CD14-positive monocyte (primary cell): ENCODE measurements at regions not wholly inside any gene's neighbourhood (a gene's known extent, or its start where the extent isn't known, plus 50 kb on each side); places are given as distances from the start of the nearest gene placed in this dataset.

Source experiments
- DNase-seq, 3 donors: peaks; one replicate each; pipeline ENCODE4 v3.0.0-alpha.2; 2011 to 2022
- H2AFZ ChIP-seq: 2 replicates; pipeline ENCODE4 v1.6.0; 2012; ENCODE audit warnings: mild to moderate bottlenecking, low read depth, low read length, inconsistent platforms; ENCODE audit not compliant: insufficient read depth, poor library complexity, severe bottlenecking
- H3K27ac ChIP-seq, 2 donors: 1 replicate in 1 of 2; 2 replicates in 1 of 2; pipeline ENCODE4 v1.5.1; 2012 to 2013; ENCODE audit warnings: low read length in 2 of 2, control low read depth in 1 of 2, inconsistent platforms in 1 of 2, low read depth in 1 of 2, mild to moderate bottlenecking in 1 of 2
- H3K27me3 ChIP-seq, 2 donors: one replicate each; pipeline versions ENCODE4 v1.6.0 to v1.6.1; 2011 to 2013; ENCODE audit warnings: low read length in 2 of 2; ENCODE audit not compliant: control insufficient read depth in 2 of 2, insufficient read depth in 2 of 2
- H3K36me3 ChIP-seq, 2 donors: replicated peaks in 1 of 2; 1 replicate in 1 of 2; 2 replicates in 1 of 2; pipeline versions ENCODE4 v1.5.1 to v1.6.1; 2012 to 2013; ENCODE audit warnings: low read length in 2 of 2, control low read depth in 1 of 2, inconsistent platforms in 1 of 2, mild to moderate bottlenecking in 1 of 2; ENCODE audit not compliant: insufficient read depth in 2 of 2, control insufficient read depth in 1 of 2
- H3K4me1 ChIP-seq, 2 donors: 1 replicate in 1 of 2; 2 replicates in 1 of 2; pipeline versions ENCODE4 v1.5.1 to v1.6.1; 2012 to 2013; ENCODE audit warnings: low read length in 2 of 2, control low read depth in 1 of 2, inconsistent platforms in 1 of 2, mild to moderate bottlenecking in 1 of 2, moderate library complexity in 1 of 2; ENCODE audit not compliant: insufficient read depth in 2 of 2, control insufficient read depth in 1 of 2
- H3K4me2 ChIP-seq: replicated peaks from 2 replicates; pipeline ENCODE3; 2012; ENCODE audit warnings: low read length, moderate library complexity, mild to moderate bottlenecking; ENCODE audit not compliant: poor library complexity, severe bottlenecking; ENCODE audit errors: extremely low read depth
- H3K4me3 ChIP-seq, 3 experiments: fragments of 200-600 bp in 1 of 3; sonication (generic) in 1 of 3; replicated peaks in 1 of 3; 1 replicate in 2 of 3; 2 replicates in 1 of 3; pipeline ENCODE4 v1.5.1; 2011 to 2013; ENCODE audit warnings: low read length in 3 of 3, mild to moderate bottlenecking in 3 of 3, control low read depth in 2 of 3, low read depth in 2 of 3, inconsistent platforms in 1 of 3, moderate library complexity in 1 of 3
- H3K79me2 ChIP-seq: 2 replicates; pipeline ENCODE4 v1.6.0; 2012; ENCODE audit warnings: mild to moderate bottlenecking, control low read depth, inconsistent platforms, low read length, moderate library complexity; ENCODE audit not compliant: insufficient read depth
- H3K9ac ChIP-seq: 2 replicates; pipeline ENCODE4 v1.6.0; 2017; ENCODE audit warnings: low read length, mild to moderate bottlenecking; ENCODE audit not compliant: insufficient read depth, poor library complexity, severe bottlenecking
- H3K9me3 ChIP-seq, 2 donors: replicated peaks in 1 of 2; 1 replicate in 1 of 2; 2 replicates in 1 of 2; pipeline versions ENCODE4 v1.5.1 to v1.6.1; 2012 to 2013; ENCODE audit warnings: low read length in 2 of 2, control low read depth in 1 of 2; ENCODE audit not compliant: control insufficient read depth in 1 of 2, insufficient read depth in 1 of 2
- H4K20me1 ChIP-seq: 2 replicates; pipeline ENCODE4 v1.6.0; 2012; ENCODE audit warnings: mild to moderate bottlenecking, low read length, control low read depth, moderate library complexity; ENCODE audit not compliant: insufficient read depth
- H3K27ac Mint-ChIP-seq, 7 donors: one replicate each; pipeline ENCODE4 v1.8.0; 2020; ENCODE audit warnings: mild to moderate bottlenecking in 7 of 7, mixed read lengths in 7 of 7, moderate library complexity in 6 of 7, inconsistent platforms in 2 of 7
- H3K27me3 Mint-ChIP-seq, 3 donors: one replicate each; pipeline ENCODE4 v1.8.0; 2021 to 2022; ENCODE audit warnings: low read depth in 3 of 3, mild to moderate bottlenecking in 3 of 3, mixed read lengths in 3 of 3, moderate library complexity in 3 of 3, inconsistent platforms in 1 of 3
- H3K36me3 Mint-ChIP-seq, 2 donors: one replicate each; pipeline ENCODE4 v1.8.0; 2020; ENCODE audit warnings: mixed read lengths in 2 of 2, inconsistent platforms in 1 of 2, mild to moderate bottlenecking in 1 of 2
- H3K4me1 Mint-ChIP-seq: one replicate; pipeline ENCODE4 v1.8.0; 2020; ENCODE audit warnings: mild to moderate bottlenecking, mixed read lengths
- H3K4me3 Mint-ChIP-seq, 2 donors: one replicate each; pipeline ENCODE4 v1.8.0; 2020; ENCODE audit warnings: mild to moderate bottlenecking in 2 of 2, mixed read lengths in 2 of 2, moderate library complexity in 1 of 2
- H3K9me3 Mint-ChIP-seq, 7 donors: one replicate each; pipeline ENCODE4 v1.8.0; 2020 to 2022; ENCODE audit warnings: mixed read lengths in 7 of 7, mild to moderate bottlenecking in 6 of 7, moderate library complexity in 6 of 7, inconsistent platforms in 2 of 7
- WGBS: methylation state at CpG from one replicate; pipeline ENCODE4 v1.1.5; 2013; ENCODE audit warnings: missing lambda C conversion rate; ENCODE audit not compliant: insufficient coverage; 5-methylcytosine and 5-hydroxymethylcytosine counted together
- intact Hi-C, 2 donors: fragments of 100-400 bp; cut with micrococcal nuclease; formaldehyde crosslinking; loops; one replicate each; pipeline versions ENCODE4 v1.15.0 to v1.15.1; 2023
- TF ChIP-seq, protein P1 (sequence below): fragments of 200-600 bp; IDR thresholded peaks from one replicate; pipeline ENCODE4 v1.8.0; 2022; ENCODE audit warnings: antibody characterized with exemption, mild to moderate bottlenecking

DNA sequence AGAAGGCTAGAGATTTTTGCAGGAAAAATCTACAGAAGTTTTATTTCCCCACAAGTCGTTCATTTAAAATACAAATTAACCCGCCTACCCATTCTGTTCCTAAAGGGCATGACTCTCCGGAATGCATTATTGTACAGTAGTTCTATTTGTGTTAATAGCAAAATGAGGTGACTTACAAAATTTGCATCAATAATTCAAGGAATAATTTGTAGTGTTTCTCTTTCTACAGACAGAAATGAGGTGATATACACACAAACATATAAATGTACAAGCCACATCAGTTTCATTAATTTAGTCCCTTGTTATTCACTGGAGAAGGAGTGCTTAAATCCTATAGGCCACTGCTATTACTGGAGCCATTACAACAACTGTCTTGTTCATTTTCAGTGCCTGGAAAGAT lies 501.3 kb upstream of the DIAPH2 start:
- intact Hi-C loops, result no loop called here
- no peaks in the 10 kb centered on the region for H3K27me3 ChIP-seq
- Mint-ChIP-seq H3K36me3 (no peaks in the 10 kb centered on the region), H3K27me3 (no peaks in the 10 kb centered on the region), H3K27ac (no peak overlapping the region), H3K4me1 (no peaks in the 10 kb centered on the region), H3K4me3 (no peak overlapping the region), H3K9me3 (no peaks in the 10 kb centered on the region)
- no peak overlapping the region for H2AFZ ChIP-seq
- no peaks in the 10 kb centered on the region for H4K20me1 ChIP-seq
- TF ChIP-seq, protein P1, sequence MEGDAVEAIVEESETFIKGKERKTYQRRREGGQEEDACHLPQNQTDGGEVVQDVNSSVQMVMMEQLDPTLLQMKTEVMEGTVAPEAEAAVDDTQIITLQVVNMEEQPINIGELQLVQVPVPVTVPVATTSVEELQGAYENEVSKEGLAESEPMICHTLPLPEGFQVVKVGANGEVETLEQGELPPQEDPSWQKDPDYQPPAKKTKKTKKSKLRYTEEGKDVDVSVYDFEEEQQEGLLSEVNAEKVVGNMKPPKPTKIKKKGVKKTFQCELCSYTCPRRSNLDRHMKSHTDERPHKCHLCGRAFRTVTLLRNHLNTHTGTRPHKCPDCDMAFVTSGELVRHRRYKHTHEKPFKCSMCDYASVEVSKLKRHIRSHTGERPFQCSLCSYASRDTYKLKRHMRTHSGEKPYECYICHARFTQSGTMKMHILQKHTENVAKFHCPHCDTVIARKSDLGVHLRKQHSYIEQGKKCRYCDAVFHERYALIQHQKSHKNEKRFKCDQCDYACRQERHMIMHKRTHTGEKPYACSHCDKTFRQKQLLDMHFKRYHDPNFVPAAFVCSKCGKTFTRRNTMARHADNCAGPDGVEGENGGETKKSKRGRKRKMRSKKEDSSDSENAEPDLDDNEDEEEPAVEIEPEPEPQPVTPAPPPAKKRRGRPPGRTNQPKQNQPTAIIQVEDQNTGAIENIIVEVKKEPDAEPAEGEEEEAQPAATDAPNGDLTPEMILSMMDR, result no peak
- H3K4me3 ChIP-seq, result no peak overlapping the region
- H3K4me2 ChIP-seq, result no peak overlapping the region
- no peaks in the 10 kb centered on the region for H3K4me1 ChIP-seq
- no peak overlapping the region for H3K9ac ChIP-seq
- H3K9me3 ChIP-seq, result no peaks in the 10 kb centered on the region
- no peak for DNase-seq
- WGBS, result no CpG with 5 or more reads among the region's 3 CpGs
- no peaks in the 10 kb centered on the region for H3K79me2 ChIP-seq
- no peaks in the 10 kb centered on the region for H3K36me3 ChIP-seq
- H3K27ac ChIP-seq, result no peak overlapping the region

DNA sequence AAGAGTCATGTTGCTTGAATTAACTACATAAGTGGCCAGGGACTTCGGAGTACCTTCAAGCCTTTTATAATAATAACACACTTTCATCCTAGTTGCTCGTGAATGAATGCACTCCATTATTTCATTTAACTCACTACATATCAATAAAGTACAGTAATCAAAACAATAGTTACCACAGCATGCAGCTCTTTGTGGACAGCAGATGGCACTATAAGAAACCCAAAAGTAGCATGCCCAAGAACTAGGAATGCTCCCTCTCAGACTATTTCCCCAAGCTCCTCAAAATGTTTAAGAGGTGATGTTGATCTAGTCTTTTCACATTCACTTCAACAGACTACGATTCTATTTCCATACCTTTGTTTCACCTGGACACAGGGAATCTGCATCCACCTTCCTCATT lies 500.8 kb upstream of the DIAPH2 start:
- Histone ChIP-seq H3K9me3 (no peaks in the 10 kb centered on the region), H3K27me3 (no peaks in the 10 kb centered on the region), H3K4me2 (no peak overlapping the region), H3K79me2 (no peaks in the 10 kb centered on the region), H3K4me1 (no peaks in the 10 kb centered on the region), H2AFZ (no peak overlapping the region), H3K27ac (no peak overlapping the region), H3K36me3 (no peaks in the 10 kb centered on the region), H3K4me3 (no peak overlapping the region), H3K9ac (no peak overlapping the region), H4K20me1 (no peaks in the 10 kb centered on the region)
- no CpG with 5 or more reads among the region's 3 CpGs for WGBS
- Mint-ChIP-seq H3K9me3 (no peaks in the 10 kb centered on the region), H3K27ac (no peak overlapping the region), H3K4me1 (no peaks in the 10 kb centered on the region), H3K27me3 (no peaks in the 10 kb centered on the region), H3K36me3 (no peaks in the 10 kb centered on the region), H3K4me3 (no peak overlapping the region)
- DNase-seq, result no peak
- TF ChIP-seq, protein P1, result no peak
- intact Hi-C loops, result no loop called here
